Hepatocyte (in vitro differentiated cells): ENCODE measurements at regions not wholly inside any gene's neighbourhood (a gene's known extent, or its start where the extent isn't known, plus 50 kb on each side); places are given as distances from the start of the nearest gene placed in this dataset.

Source experiments
- EZH2 ChIP-seq: fragments of 200-600 bp; sonication (generic); IDR thresholded peaks from 2 replicates; pipeline ENCODE4 v1.6.1; 2016; ENCODE audit warnings: antibody characterized with exemption, mild to moderate bottlenecking, borderline replicate concordance
- TF ChIP-seq, protein P1 (sequence below): fragments of 200-600 bp; sonication (generic); IDR thresholded peaks from 2 replicates; pipeline ENCODE4 v1.5.1; 2016; ENCODE audit warnings: antibody characterized with exemption, mild to moderate bottlenecking; ENCODE audit not compliant: poor library complexity

DNA sequence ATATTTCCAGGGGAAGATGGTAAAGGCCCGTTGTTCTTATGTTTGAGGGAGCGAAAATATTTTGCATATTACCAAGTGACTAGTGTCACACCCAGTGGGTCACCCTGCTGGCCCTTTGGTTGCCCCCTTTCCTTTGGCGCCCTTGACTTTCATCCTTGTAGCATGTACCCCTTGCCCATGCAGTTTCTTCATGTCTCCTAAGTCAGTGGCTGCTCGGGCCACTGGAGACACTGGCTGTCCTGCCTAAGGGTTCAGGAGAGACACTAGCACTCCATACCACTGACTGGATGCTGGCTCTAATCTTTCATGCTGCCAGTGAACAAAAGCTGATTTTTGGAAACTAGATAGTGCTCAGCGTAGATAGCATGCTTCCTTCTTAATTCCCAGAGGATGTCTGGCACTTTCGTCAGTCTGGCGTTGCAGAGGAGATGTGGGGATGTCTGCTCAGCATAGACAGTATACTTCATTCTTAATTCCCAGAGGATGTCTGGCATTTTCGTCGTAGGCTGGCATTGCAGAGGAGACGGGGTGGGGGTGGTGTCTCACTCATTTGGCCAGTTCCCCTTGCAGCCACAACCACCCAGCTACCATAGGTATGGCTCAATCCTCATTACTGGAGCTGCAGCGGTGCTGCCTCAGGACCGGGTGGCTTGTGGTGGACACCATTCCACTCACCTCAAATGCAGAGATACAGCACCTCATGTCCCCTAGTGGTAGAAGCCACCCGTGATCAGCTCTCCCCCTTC lies 770.9 kb upstream of the TPTE start:
- TF ChIP-seq, protein P1, sequence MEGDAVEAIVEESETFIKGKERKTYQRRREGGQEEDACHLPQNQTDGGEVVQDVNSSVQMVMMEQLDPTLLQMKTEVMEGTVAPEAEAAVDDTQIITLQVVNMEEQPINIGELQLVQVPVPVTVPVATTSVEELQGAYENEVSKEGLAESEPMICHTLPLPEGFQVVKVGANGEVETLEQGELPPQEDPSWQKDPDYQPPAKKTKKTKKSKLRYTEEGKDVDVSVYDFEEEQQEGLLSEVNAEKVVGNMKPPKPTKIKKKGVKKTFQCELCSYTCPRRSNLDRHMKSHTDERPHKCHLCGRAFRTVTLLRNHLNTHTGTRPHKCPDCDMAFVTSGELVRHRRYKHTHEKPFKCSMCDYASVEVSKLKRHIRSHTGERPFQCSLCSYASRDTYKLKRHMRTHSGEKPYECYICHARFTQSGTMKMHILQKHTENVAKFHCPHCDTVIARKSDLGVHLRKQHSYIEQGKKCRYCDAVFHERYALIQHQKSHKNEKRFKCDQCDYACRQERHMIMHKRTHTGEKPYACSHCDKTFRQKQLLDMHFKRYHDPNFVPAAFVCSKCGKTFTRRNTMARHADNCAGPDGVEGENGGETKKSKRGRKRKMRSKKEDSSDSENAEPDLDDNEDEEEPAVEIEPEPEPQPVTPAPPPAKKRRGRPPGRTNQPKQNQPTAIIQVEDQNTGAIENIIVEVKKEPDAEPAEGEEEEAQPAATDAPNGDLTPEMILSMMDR: no peak
- TF ChIP-seq EZH2: no peak
